Stimulated activated CD4-positive, alpha-beta T cell treated with anti-CD3 and anti-CD28 coated beads, Interleukin-15, amount 100 ng/mL, for 24 hours (primary cell): ENCODE measurements at regions not wholly inside any gene's neighbourhood (a gene's known extent, or its start where the extent isn't known, plus 50 kb on each side); places are given as distances from the start of the nearest gene placed in this dataset.

Experiments used
- DNase-seq: peaks from one replicate; pipeline ENCODE4 v3.0.0-alpha.2; 2020

DNA sequence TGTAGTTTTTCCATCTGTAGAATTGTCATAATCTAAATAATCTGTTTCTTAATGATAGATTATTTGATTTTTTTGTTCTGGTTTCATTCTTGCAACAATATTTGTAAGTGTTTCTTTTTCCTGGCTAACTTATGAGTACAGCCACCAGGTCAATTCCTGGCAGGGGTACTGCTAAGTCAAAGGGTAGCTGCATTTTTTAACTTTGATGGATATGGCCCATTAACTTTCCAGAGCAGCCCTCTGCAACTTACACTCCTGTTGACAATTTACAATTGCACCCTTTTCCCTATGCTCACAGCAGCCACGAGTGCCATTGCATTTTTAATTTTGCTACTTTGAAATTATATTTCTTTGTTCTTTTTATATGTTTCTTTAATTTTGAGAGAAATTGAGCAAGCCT lies 209.3 kb upstream of the CST7 start:
- no peak for DNase-seq

DNA sequence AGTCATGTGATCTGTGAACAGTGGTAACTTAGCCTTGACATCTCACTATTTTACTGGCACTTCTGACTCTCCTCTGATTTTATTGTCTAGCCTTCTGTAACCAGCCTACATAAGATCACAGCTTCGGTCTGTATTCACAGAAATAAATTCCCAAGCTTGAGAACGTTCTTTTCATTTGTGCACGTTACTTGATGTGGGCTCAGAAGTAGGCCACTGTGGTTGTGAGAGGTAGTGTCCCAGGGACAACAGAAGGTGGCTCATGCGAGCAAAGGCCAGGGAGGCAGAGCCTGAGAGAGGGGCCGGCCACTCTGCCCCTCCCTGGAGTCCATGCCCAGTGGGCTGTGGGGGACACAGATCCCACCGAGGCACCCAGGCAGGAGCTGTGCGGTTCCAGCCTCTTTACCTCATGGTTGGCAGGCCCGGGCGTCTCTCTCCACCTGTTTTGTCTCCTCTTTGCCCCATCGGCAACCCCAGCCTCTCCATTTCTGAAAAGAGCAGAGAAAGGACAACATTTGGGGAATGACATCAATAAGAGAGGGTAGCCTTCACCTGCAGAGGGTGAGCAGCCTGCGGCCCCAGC lies 207.5 kb upstream of the CST7 start:
- no peak for DNase-seq

DNA sequence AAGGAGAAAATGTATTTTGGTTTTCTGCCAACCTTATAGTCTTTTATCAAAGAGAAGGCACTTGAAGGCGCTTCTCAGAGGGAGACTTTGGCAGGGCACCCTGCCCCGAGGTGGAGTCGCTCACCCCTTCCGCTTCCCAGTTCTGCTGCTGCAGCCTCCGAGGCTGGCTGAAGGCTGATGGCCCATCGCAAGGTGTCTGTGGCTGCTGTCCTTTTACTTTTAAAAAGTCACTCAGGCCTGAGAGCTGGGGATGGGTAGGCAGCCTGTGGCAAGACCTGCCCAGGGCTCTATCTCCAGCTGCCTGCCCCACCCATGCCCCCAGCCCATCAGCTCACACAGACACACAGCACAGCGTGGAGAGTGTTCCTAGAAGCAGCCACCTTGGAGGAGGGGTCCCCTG lies 206.6 kb upstream of the CST7 start:
- DNase-seq = no peak

DNA sequence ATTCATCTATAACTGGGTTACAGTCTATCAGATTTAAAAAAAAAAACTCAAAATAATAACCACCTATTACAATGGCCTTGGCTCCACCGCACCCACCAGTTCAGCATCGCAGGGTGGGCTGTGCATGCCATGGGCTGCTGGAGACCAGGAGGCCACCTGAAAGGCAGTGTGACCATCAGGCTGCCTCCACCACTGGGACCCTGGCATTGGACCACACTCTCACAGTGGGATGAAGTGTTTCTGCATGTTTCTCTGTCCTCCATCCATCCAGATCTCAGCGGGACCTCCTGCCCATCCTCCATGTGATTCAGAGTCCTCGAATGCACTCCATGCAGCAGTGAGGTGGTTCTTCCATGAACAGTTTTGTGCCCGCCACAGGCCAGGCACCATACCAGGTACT lies 206.1 kb upstream of the CST7 start:
- DNase-seq = no peak

DNA sequence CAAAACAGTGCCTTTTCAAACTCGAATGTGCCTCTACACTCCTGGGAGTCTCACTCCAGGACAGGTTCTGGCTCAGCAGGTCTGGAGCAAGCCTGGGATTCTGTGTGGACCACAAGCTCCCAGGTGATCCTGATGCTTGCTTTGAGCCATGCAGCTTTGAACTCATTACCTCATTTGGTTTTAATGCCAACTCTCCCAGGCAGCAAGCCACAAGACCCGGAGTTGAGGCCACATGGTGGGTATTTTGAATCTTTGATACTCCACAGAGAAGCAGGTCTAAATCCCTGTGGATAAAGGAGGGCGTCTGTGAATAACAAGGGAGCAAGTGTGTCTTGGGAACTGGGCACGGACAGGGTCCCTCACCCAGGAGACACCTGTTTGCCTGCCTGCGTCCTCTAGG lies 205.4 kb upstream of the CST7 start:
- DNase-seq = no peak

DNA sequence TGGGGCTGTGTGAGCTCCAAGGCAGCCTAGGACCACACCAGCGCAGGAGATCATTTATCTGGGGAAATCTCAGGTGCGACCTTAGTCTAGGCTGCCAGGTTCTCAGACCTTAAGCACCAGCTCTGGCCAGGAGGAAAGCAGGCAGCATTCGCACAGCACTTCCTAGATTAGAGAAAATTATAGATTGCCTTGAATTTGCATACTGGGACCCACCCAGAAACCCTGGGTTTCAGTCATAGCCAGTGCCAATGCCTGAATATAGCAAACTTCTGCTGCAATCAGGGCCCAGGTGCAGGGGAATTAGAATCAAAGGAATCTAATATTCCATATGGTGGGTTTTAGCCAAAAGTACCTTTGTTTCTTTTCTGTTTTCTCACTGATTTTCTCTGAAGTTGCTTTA lies 204.3 kb upstream of the CST7 start:
- no peak for DNase-seq

DNA sequence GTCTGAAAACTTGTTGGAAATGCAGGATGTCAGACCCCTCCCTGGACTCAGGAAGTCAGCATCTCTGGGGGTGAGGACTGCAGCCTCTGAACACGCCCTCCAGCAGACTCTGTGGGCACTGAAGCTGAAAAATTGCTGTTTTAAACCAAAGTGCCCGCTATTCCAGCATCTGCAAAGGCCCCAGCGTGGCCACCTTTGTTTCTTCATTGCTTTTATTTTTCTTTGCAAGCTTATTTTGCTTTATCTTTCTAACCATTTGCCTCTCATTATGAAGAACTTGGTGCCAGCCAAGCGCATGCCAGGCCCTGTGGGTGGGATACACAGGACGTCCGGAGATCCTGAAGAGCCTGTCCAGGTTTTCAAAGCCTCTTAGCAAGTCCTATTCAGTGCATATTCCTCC lies 203.9 kb upstream of the CST7 start:
- DNase-seq = no peak

DNA sequence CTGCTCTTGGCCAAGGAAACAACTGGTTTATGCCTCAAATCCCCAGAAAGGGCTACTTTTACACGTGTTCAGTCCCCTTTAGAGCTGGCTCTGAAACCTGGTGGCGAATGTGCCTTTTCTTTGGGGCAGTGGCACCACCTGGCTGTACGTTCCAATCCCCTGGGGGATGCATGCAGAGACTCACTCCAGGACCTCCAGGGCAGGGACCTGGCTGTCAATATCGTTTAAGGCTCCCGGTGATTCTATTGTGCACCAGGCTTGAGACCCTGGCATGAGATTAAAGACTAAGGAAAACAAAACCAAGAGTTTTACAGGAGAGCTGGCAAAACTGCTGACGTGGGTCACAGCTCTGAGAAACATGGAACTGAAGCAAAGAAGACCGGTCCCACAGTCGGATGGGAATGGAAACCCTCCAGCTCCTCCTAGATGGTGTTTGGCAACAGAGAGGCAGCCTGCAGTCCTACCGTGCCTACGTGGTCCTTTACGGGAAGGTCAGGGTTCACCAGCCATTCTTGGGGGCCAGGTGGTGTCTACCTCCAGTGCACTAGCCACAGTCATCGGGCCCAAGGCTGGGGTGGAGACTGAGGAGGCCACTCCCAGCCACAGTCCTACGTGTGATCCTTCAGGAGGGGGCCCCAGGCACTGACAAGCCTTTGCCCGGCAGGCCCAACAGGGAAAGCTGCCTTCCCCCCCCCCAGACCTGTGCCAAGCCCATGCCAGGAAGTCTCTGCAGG lies 203.3 kb upstream of the CST7 start:
- DNase-seq = no peak

DNA sequence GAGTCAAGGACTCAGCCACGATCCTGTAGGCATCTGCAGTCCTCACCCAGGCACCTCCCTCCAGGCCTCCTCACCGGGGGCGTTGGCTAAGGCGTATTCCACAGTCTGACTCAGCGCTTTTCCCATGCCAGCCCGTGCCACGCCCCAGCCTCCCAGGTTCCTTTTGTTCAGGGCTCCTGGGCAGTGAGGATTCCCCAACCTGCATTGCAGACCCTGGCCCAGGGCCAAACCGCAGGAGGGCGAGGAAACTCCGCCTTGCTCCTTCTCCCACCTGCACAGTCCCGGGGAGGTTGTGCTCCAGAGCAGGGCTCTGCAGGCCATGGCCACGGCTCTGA lies 202.8 kb upstream of the CST7 start:
- DNase-seq = no peak

DNA sequence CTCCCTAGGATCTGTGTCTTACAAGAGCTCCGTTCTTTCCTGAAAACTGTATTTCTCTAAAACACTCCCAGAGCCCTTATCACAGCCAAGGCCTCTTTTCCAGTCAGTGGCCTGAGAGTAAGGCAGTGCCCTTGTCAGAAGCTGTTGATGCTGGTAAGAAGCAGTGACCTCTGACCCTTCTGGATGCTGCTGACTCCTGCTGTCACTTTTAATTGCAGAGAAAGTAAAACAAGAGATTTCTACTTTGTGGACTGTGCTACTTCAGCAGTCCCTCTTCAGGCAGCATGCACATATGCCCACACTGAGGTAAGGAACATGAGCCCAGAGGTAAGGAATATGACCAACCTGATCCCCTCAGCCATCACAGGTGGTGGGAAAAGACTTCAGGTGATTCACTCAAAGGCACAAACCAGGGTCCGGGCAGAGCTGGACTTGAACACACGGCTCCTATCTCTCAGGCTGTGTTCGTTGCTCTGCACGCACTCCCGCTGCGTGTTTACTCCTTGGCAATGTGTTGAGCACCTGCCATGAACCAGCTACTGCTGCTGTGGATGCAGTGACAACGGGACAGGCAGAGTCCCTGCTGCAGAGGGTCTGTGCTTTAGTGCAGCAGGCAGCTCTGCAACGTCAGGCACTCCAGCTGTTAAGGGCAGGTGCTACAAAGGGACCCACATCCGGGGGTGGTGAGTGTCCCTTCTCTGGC lies 201.9 kb upstream of the CST7 start:
- DNase-seq = no peak

DNA sequence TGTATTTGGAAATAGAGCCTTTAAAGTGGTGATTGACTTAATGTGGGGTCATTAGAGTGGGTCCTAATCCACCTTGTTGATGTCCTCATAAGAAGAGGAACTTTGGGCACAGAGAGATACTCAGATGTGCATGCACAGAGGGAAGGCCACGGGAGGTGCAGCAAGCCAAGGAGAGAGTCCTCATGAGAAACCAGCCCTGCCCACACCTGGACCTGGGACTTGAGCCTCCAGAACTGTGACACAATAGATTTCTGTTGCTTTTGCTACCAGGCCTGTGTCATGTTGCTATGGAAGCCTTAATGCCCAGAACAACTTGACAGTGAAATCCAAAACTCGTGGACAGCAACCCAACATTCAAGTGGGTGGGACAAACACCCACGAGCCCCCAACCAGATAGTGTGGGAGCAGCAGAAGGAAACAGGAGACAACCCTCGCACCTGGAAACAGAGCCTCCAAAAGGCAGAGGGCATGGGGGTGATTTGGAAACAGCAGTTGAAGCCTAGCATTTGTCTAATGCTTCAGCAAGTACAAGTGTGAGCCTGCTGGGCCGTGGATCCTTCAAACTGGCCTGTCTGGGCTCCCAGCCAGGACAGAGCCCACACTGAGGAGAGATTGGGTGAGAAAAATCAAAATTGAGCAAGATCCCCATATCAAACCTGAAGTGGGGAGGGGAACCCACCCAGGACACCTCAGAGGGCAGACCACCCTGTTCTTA lies 201.0 kb upstream of the CST7 start:
- DNase-seq = no peak

DNA sequence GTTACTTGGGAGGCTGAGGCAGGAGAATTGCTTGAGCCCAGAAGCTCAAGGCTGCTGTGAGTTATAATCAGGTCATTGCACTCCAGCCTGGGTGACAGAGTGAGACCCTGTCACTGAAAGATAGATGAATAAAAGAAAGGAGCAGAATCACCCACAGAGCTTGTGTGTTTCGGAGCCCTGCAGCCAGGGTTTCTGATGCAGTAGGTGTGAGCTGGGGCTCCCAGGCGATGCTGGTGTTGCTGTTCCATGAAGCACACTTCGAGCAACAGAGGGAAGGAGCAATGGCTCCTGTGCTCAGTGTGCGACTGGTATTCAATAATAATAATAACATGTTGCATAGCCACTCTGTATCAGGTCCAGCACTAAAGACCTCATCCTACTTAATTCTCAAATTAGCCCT lies 197.5 kb upstream of the CST7 start:
- no peak for DNase-seq

DNA sequence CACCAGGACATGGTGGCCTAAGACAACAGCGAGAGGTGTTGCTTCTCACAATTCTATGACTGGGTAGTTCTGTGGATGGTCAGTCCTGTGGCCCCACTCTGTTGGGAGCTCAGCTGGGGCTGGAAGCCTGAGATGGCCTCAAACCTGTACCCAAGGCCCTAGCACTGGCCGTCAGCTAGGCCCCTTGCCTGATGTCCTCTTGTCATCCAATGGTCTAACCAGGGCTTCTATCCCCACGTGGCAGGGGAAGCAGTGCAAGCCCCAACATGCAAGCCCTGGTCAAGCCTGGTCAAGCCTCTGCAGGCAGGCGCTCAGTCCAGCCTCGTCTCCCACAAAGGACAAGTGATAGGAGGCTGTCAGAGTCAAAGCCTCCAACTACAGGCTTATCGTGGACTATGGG lies 196.5 kb upstream of the CST7 start:
- DNase-seq = no peak

DNA sequence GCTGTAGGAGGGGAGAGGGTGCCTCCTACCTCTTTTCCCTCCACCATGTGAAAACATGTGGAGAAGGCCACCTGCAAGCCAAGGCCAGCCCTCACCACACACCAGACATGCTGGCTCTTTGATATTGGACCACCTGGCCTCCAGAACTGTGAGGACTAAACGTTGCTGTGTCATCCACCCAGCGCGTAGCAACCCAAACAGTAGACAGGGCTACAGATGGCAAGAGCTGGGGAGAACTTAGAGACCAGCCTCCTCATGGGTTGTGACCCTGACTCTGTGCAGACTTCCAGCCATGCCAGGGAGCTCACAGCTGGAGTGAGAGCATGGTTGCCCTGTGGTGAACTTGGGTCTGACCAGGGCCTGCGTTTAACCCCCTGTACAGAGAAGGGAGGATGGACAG lies 195.9 kb upstream of the CST7 start:
- DNase-seq = no peak

DNA sequence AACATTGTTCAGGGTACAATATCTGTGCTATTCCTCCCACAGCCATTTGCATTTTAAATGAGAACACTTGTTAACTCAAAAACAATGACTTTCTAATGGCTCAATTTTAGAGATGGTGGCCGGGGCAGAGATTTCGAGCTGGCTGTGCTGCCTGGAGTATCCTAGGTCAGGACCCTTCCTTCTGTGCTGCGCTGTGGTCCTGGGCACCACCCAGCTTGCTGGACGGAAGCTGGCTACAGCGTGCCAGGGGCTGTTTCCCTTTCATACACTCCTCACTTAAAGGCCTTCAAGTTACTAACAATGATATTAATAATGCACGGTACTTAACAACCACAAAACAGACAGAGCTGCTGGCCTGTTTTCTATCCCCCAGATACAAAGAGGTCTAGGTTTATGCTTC lies 194.4 kb upstream of the CST7 start:
- no peak for DNase-seq

DNA sequence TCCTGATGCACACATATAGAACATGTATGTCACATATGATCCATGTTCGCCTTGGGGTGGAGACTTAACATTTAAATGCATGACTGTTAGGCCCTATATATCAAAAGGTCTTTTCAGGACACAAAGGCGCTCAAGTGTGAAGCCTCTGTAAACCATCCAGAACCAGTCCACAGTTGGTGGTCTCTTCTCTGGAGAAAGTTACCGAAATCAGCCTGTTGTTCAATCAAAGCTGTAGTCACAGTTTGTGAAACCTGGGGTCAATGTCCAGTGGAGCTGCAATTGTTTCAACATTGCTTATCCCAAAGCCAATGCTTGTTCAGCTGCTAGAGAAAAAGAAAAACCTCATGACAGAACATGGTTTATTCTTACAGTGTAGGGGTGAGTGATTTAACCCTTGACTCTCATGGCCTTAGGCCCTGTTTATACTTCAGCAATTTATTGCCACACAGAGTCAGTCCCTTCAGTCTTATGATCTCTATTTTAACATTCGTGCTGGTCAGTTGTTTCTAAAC lies 193.6 kb upstream of the CST7 start:
- DNase-seq = no peak

DNA sequence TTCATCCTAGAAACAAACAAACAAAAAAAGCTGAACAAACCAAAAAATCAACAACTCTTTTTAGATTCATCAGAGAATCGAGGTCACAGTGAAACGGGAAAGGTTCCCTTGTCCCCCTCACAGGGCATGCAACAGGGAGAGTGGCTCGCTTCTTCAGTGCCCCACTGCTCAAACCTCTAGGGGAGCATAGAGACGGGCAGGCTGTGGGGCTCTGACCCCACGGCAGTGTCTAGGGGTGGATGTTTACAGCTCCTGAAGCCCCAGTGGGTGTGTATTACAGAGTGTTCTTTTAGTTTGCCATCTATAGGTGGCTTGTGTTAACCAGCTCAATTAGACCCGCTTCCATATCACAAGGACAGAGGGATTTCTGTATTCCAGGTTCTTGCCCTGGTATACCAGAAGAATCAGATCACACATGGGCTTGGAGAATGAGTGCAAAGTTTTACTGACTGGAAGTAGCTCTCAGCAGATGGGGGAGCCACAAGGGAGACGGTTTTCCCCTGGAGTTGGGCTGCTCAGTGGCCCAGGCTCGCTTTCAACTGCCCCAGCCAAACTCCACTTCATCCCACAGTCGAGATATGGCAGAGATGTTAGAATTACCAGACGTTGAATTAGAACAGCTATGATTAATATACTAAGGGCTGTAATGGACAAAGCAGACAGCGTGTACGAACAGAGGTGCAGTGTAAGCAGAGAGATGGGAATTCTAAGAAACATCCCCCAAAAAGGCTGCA lies 192.6 kb upstream of the CST7 start:
- no peak for DNase-seq

DNA sequence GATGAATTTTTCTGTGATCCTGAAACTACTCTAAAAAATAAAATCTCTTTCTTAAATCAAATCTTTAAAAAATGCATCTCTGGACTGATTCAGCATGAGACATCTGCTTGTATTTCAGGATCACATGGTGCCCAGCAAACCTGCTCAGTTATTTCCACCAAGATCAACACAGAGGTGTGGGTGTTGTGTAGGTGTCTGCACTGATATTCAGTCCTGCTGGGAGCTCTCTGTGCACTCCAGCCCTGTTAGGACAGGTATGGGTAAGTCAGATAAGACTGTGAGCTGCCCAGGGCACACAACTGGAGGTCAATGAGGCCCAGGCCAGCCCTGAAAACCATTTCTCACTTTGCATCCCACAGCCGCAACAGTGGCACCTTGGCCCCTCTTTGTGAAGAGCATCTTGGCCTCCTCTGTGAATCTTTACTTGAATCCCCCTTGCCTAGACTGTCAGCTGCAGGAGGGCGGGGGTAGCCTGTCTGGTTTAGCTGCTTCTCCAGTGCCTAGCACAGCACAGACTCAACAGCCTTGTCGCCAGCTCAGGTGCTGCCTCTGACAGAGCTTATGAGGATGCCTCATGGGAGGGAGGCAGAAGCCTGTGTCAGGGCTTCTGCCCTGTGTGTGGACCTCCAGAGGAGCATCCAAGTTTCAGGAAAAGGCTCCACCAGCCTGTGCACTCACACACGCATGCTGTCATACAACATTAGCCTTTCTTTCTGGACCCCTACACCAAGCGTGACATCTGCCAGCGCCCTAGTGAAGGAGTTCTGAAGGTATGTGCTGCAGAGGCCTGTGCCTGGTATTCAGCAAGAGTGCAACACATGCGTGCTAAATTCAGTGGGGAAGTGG lies 187.6 kb upstream of the CST7 start:
- no peak for DNase-seq

DNA sequence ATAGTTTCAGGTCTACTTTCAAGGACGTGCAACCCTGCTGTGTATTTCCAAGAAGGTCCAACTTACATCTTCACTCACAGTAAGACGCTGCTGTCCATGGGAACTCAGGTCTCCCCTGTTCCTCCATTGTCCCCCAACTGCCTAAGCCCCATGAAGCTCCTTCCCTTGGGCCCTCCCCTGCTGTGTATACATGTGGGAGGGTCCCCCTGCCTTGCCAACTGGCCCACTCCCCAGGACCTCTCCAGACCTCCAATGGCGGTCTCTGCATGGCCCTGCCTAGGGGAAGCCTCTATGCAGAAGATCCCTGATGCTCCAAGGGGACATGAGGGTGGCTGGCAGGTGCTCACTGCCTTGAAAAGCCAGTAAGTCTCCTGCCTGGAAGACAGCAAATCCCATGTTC lies 186.7 kb upstream of the CST7 start:
- DNase-seq = no peak

DNA sequence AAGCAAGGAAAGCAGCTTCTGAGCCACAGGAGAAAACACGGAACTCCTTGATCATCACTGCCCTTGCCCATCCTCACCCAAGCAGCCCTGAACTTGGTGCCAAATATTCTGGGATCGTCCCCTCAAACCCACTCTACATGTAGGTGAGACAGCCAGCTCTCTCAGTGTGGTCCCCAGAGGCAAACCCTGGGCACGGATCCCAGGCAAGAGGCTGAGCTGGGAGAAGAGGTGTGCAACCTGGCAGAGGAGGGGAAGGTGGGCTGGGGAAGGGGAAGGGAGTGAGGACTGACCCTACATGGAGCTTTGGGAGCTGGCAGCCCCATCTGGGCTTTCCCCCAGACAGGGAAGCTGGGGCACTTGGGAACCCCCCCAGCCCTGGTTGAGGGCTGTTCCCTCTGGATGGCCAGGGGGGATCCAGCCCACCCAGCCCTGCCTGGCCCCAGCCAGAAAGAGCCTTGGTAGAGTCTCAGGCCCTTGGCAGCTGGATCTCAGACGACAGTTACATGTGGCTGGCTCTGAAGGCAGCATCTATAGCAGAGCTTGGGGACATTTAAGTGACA lies 186.2 kb upstream of the CST7 start:
- no peak for DNase-seq

DNA sequence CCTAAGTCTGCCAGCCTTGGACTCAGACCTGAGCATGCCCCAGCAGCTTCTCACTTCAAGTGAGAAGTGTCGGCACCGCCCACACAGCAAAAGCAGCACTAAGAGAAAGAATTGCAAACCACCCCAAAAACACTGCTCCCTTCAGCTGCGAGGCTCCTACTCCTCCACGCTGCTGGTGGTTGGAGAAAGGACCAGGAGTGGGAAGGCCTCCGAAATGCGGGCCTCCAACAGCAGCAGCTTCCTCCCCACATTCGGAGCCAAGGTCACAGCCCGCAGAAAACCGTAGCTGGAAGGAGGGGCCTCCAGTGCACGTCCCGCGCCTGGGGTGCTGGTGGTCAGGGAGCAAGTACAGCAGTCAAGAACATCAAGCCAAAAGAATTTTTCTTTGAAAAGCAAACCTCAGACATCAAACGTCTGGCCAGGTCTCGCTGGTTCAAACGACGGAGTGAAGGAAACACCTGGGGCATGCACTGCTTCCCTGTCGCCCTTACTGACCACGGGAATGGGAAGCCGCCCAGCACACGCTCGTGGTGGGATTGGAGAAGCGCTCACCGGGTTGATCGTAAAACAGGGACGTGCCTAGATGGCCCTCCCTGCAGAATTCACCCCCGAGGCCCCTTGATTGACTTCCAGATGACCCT lies 185.6 kb upstream of the CST7 start:
- DNase-seq = no peak
